ENCODE measurements at regions not wholly inside any gene's neighbourhood (a gene's known extent, or its start where the extent isn't known, plus 50 kb on each side); places are given as distances from the start of the nearest gene placed in this dataset.
"Not testable (repeated sequence)": the region's sequence is repeated elsewhere in the genome, so short reads cannot be mapped to it uniquely, and the experiment has no call there.

- TF ChIP-seq CTCF (IDR thresholded peaks at IDR 0.05) (no peak), ZFX (IDR thresholded peaks at IDR 0.05; ENCODE audit: borderline replicate concordance) (no peak)
- H3K27ac ChIP-seq, result no peak overlapping the region
Measured at GRCh38 chr1:57578680-57579079, 154.8 kb upstream of the DAB1 start.

GRCh38 chr1:57578099-57578498 is 154.2 kb upstream of the DAB1 start:
- TF ChIP-seq ZFX (IDR thresholded peaks at IDR 0.05; ENCODE audit: borderline replicate concordance) (no peak), CTCF (IDR thresholded peaks at IDR 0.05) (no peak)
- no peak overlapping the region for H3K27ac ChIP-seq

GRCh38 chr1:57576756-57577155 is 152.9 kb upstream of the DAB1 start:
- TF ChIP-seq ZFX (IDR thresholded peaks at IDR 0.05; ENCODE audit: borderline replicate concordance) (no peak), CTCF (IDR thresholded peaks at IDR 0.05) (no peak)

GRCh38 chr1:57572016-57572415 is 148.2 kb upstream of the DAB1 start:
- TF ChIP-seq CTCF (IDR thresholded peaks at IDR 0.05) (no peak), ZFX (IDR thresholded peaks at IDR 0.05; ENCODE audit: borderline replicate concordance) (no peak)
- H3K27ac ChIP-seq, result no peak overlapping the region

More at GRCh38 chr1:57576756-57577155, 152.9 kb upstream of the DAB1 start:
- no peak overlapping the region for H3K27ac ChIP-seq

DNA sequence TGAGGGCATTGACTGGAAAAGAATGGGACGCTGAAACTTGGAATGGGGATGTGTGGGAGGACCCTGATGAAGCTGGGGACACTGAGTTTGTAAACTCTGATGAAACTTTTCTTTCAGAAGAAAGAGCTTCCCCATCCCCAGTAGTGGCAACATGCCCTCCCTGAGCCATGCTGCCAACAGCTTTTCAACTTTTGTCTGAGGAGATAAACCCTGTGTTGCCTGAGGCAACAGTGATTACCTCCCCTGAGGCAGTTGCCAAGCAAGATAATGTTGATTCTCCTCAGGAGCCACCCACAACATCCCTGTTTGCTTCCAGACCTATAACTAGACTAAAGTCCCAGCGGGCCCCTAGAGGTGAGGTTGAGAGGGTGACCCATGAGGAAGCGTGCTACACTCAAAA is 134.2 kb upstream of the DAB1 start:
- H3K27ac ChIP-seq, result not testable (repeated sequence)

DNA sequence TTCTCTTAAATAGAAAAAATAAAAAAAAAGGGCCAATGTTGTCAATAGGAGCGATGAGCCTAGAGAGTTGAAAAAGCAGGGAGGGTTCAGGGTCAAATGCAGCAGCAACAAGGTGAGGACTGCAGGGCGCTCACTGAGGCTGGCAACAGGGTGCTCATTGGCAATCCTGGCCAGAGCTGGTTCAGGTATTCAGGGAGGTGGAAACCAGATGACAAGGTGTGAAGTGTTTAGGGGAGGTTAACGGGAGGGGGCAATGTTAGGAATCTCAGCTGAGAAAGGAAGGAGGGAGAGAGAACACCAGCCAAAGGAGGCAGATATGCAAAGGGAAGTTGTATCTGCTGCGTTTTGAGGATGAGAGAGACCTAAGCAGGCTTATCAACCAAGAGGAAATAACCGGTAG is 129.8 kb upstream of the DAB1 start:
- TF ChIP-seq ZFX (IDR thresholded peaks at IDR 0.05; ENCODE audit: borderline replicate concordance), result no peak
- no peak for TF ChIP-seq CTCF (IDR thresholded peaks at IDR 0.05)

GRCh38 chr1:57551476-57551875 is 127.6 kb upstream of the DAB1 start:
- TF ChIP-seq ZFX (IDR thresholded peaks at IDR 0.05; ENCODE audit: borderline replicate concordance), result no peak
- no peak for TF ChIP-seq CTCF (IDR thresholded peaks at IDR 0.05)
- H3K27ac ChIP-seq, result no peak overlapping the region

More for the DNA sequence above, 129.8 kb upstream of the DAB1 start:
- H3K27ac ChIP-seq, result no peak overlapping the region

- H3K27ac ChIP-seq, result no peak overlapping the region
- no peak for TF ChIP-seq CTCF (IDR thresholded peaks at IDR 0.05)
- no peak for TF ChIP-seq ZFX (IDR thresholded peaks at IDR 0.05; ENCODE audit: borderline replicate concordance)
Measured at GRCh38 chr1:57550092-57550491, 126.2 kb upstream of the DAB1 start.

Measured in 22Rv1 (cell line).